GM12864 (cell line): ENCODE measurements at regions not wholly inside any gene's neighbourhood (a gene's known extent, or its start where the extent isn't known, plus 50 kb on each side); places are given as distances from the start of the nearest gene placed in this dataset.

Experiments used
- DNase-seq: peaks from one replicate; pipeline ENCODE4 v3.0.0-alpha.2; 2011; ENCODE audit warnings: low read depth
- H3K4me3 ChIP-seq: 2 replicates; pipeline ENCODE4 v1.5.1; 2011; ENCODE audit warnings: mild to moderate bottlenecking, low read depth, low read length, control low read depth
- CTCF ChIP-seq: IDR thresholded peaks from 2 replicates; pipeline ENCODE4 v1.5.1; 2011; ENCODE audit warnings: low read depth, mild to moderate bottlenecking, moderate library complexity, low read length, control low read depth, inconsistent platforms; ENCODE audit errors: missing control alignments

GRCh38 chr13:105915146-105915850 is 620.2 kb downstream of the EFNB2 start:
- no peak for DNase-seq
- H3K4me3 ChIP-seq: no peak overlapping the region
- no peak for TF ChIP-seq CTCF

- no peak overlapping the region for H3K4me3 ChIP-seq
- no peak for TF ChIP-seq CTCF
- DNase-seq: no peak
These were observed 621.0 kb downstream of the EFNB2 start for GRCh38 chr13:105914291-105915036.

- H3K4me3 ChIP-seq: no peak overlapping the region
- TF ChIP-seq CTCF: no peak
- no peak for DNase-seq
These were observed 626.9 kb downstream of the EFNB2 start for GRCh38 chr13:105908586-105908985.

GRCh38 chr13:105907319-105908019 is 628.0 kb downstream of the EFNB2 start:
- no peak for TF ChIP-seq CTCF

GRCh38 chr13:105906746-105907145 is 628.7 kb downstream of the EFNB2 start:
- TF ChIP-seq CTCF: no peak
- no peak for DNase-seq
- no peak overlapping the region for H3K4me3 ChIP-seq

More at GRCh38 chr13:105907319-105908019, 628.0 kb downstream of the EFNB2 start:
- no peak overlapping the region for H3K4me3 ChIP-seq
- DNase-seq: no peak

GRCh38 chr13:105904034-105904742 is 631.3 kb downstream of the EFNB2 start:
- H3K4me3 ChIP-seq: no peak overlapping the region
- TF ChIP-seq CTCF: no peak
- DNase-seq: no peak
